Right atrium auricular region (tissue), 2 donors: ENCODE measurements at regions not wholly inside any gene's neighbourhood (a gene's known extent, or its start where the extent isn't known, plus 50 kb on each side); places are given as distances from the start of the nearest gene placed in this dataset.

ENCODE experiments used
- DNase-seq: peaks from one replicate; pipeline ENCODE4 v3.0.0-alpha.2; 2019; ENCODE audit warnings: low spot score
- H3K27ac ChIP-seq, 2 donors: fragments of 200-600 bp; sonication (generic); 1 replicate in 1 of 2; 2 replicates in 1 of 2; pipeline ENCODE4 v1.5.1; 2016 to 2019
- H3K27me3 ChIP-seq, 2 donors: fragments of 200-600 bp; sonication (generic); one replicate each; pipeline versions ENCODE4 v1.5.1 to v1.6.0; 2017 to 2019
- H3K36me3 ChIP-seq: fragments of 200-600 bp; sonication (generic); one replicate; pipeline ENCODE4 v1.5.1; 2016
- H3K4me1 ChIP-seq, 2 donors: fragments of 200-600 bp; sonication (generic); one replicate each; pipeline versions ENCODE4 v1.5.1 to v1.6.0; 2017 to 2019
- H3K4me3 ChIP-seq, 2 donors: fragments of 200-600 bp; sonication (generic); 1 replicate in 1 of 2; 2 replicates in 1 of 2; pipeline ENCODE4 v1.5.1; 2017 to 2019; ENCODE audit warnings: mild to moderate bottlenecking in 1 of 2, moderate library complexity in 1 of 2
- H3K9me3 ChIP-seq, 2 donors: fragments of 200-600 bp; sonication (generic); one replicate each; pipeline ENCODE4 v1.5.1; 2019
- CTCF ChIP-seq, 2 donors: fragments of 200-600 bp; sonication (generic); IDR thresholded peaks; one replicate each; pipeline ENCODE4 v1.5.1; 2019; ENCODE audit warnings: antibody characterized with exemption in 2 of 2

- TF ChIP-seq CTCF (IDR thresholded peaks at IDR 0.05), result no peak
- Histone ChIP-seq H3K27me3 (no peaks in the 10 kb centered on the region), H3K4me1 (no peaks in the 10 kb centered on the region), H3K27ac (no peak overlapping the region), H3K9me3 (no peaks in the 10 kb centered on the region), H3K36me3 (no peaks in the 10 kb centered on the region), H3K4me3 (no peak overlapping the region)
- peak; percentile 26 for DNase-seq
These were observed 226.1 kb downstream of the ANKRD30B start for GRCh38 chr18:14974088-14974487.

- H3K4me1 ChIP-seq, result no peaks in the 10 kb centered on the region
- TF ChIP-seq CTCF (IDR thresholded peaks at IDR 0.05), result no peak
- H3K4me3 ChIP-seq, result no peak overlapping the region
- DNase-seq, result peak; percentile 28
- no peaks in the 10 kb centered on the region for H3K9me3 ChIP-seq
- no peak overlapping the region for H3K27ac ChIP-seq
- H3K27me3 ChIP-seq, result no peaks in the 10 kb centered on the region
- no peaks in the 10 kb centered on the region for H3K36me3 ChIP-seq
These were observed 226.6 kb downstream of the ANKRD30B start for GRCh38 chr18:14974576-14974975.

GRCh38 chr18:14975431-14975830, 227.5 kb downstream of the ANKRD30B start:
- Histone ChIP-seq H3K27ac (no peak overlapping the region), H3K4me1 (no peaks in the 10 kb centered on the region), H3K27me3 (no peaks in the 10 kb centered on the region), H3K36me3 (no peaks in the 10 kb centered on the region), H3K9me3 (no peaks in the 10 kb centered on the region), H3K4me3 (no peak overlapping the region)
- TF ChIP-seq CTCF (IDR thresholded peaks at IDR 0.05), result no peak
- peak; percentile 11 for DNase-seq

GRCh38 chr18:14976736-14977430, 228.9 kb downstream of the ANKRD30B start:
- Histone ChIP-seq H3K4me3 (no peak overlapping the region), H3K27ac (no peak overlapping the region), H3K4me1 (no peaks in the 10 kb centered on the region), H3K27me3 (no peaks in the 10 kb centered on the region), H3K36me3 (no peaks in the 10 kb centered on the region), H3K9me3 (no peaks in the 10 kb centered on the region)
- no peak for DNase-seq
- TF ChIP-seq CTCF (IDR thresholded peaks at IDR 0.05), result no peak

GRCh38 chr18:14978191-14978590, 230.2 kb downstream of the ANKRD30B start:
- peak; percentile 32 for DNase-seq
- Histone ChIP-seq H3K9me3 (no peaks in the 10 kb centered on the region), H3K4me1 (no peaks in the 10 kb centered on the region), H3K36me3 (no peaks in the 10 kb centered on the region), H3K27ac (no peak overlapping the region), H3K4me3 (no peak overlapping the region), H3K27me3 (no peaks in the 10 kb centered on the region)
- no peak for TF ChIP-seq CTCF (IDR thresholded peaks at IDR 0.05)

- H3K27me3 ChIP-seq, result no peaks in the 10 kb centered on the region
- no peak overlapping the region for H3K27ac ChIP-seq
- no peak overlapping the region for H3K4me3 ChIP-seq
- H3K4me1 ChIP-seq, result no peaks in the 10 kb centered on the region
- peak in 1 of 2 donors; percentile 37 for TF ChIP-seq CTCF (IDR thresholded peaks at IDR 0.05)
- peak; percentile 9 for DNase-seq
- H3K36me3 ChIP-seq, result no peaks in the 10 kb centered on the region
- no peaks in the 10 kb centered on the region for H3K9me3 ChIP-seq
These were observed 231.1 kb downstream of the ANKRD30B start for GRCh38 chr18:14978962-14979535.
